ENCODE measurements at regions not wholly inside any gene's neighbourhood (a gene's known extent, or its start where the extent isn't known, plus 50 kb on each side); places are given as distances from the start of the nearest gene placed in this dataset.

GRCh38 chr6:9593554-9593953 lies 821.3 kb downstream of the TFAP2A start:
- Histone ChIP-seq H3K9me3 (peaks cover 0 to 5% (median 0%) of the 10 kb centered on the region in 8 donors), H3K27me3 (replicated peaks in 1 of 7) (no peaks in the 10 kb centered on the region), H3K4me3 (no peak overlapping the region), H3K36me3 (no peaks in the 10 kb centered on the region), H3K4me1 (no peaks in the 10 kb centered on the region), H3K27ac (no peak overlapping the region)
- TF ChIP-seq POLR2A (IDR thresholded peaks at IDR 0.05) (no peak), POLR2AphosphoS5 (IDR thresholded peaks at IDR 0.05) (no peak), CTCF (IDR thresholded peaks at IDR 0.05 in 8 of 11, conservative IDR thresholded peaks at IDR 0.05 in 3 of 11) (no peak)
- DNase-seq, result no peak
- intact Hi-C loops (cut with DNase I; ENCODE audit: low total_unique reads), result no loop called here
- 72 to 87% (median 77%) methylated on average over 3 of the region's 3 CpGs for WGBS, 5 donors

GRCh38 chr6:9583753-9584352 lies 831.0 kb downstream of the TFAP2A start:
- DNase-seq, result no peak
- no peaks in the 10 kb centered on the region for H3K36me3 ChIP-seq
- 78 to 94% (median 84%) methylated on average over 2 of the region's 2 CpGs for WGBS, 5 donors
- no peak overlapping the region for H3K27ac ChIP-seq
- H3K27me3 ChIP-seq (replicated peaks in 1 of 7), result no peaks in the 10 kb centered on the region
- intact Hi-C loops (cut with DNase I; ENCODE audit: low total_unique reads), result no loop called here
- TF ChIP-seq POLR2A (IDR thresholded peaks at IDR 0.05) (no peak), CTCF (IDR thresholded peaks at IDR 0.05 in 8 of 11, conservative IDR thresholded peaks at IDR 0.05 in 3 of 11) (no peak), POLR2AphosphoS5 (IDR thresholded peaks at IDR 0.05) (no peak)
- no peak overlapping the region for H3K4me3 ChIP-seq
- peaks cover 0 to 4% (median 0%) of the 10 kb centered on the region in 8 donors for H3K9me3 ChIP-seq
- H3K4me1 ChIP-seq, result no peaks in the 10 kb centered on the region

GRCh38 chr6:9581155-9581554 lies 833.7 kb downstream of the TFAP2A start:
- no peaks in the 10 kb centered on the region for H3K36me3 ChIP-seq
- no peak for DNase-seq
- TF ChIP-seq CTCF (IDR thresholded peaks at IDR 0.05 in 8 of 11, conservative IDR thresholded peaks at IDR 0.05 in 3 of 11), result no peak
- TF ChIP-seq POLR2AphosphoS5 (IDR thresholded peaks at IDR 0.05), result no peak
- TF ChIP-seq POLR2A (IDR thresholded peaks at IDR 0.05), result no peak

GRCh38 chr6:9576521-9576920 lies 838.4 kb downstream of the TFAP2A start:
- H3K36me3 ChIP-seq, result no peaks in the 10 kb centered on the region
- intact Hi-C loops (cut with DNase I; ENCODE audit: low total_unique reads), result no loop called here
- H3K27ac ChIP-seq, result no peak overlapping the region
- H3K4me1 ChIP-seq, result no peaks in the 10 kb centered on the region
- no peak for DNase-seq
- no peak overlapping the region for H3K4me3 ChIP-seq
- WGBS, 5 donors, result 77 to 93% (median 87%) methylated on average over 4 of the region's 4 CpGs
- H3K9me3 ChIP-seq, result no peaks in the 10 kb centered on the region
- no peaks in the 10 kb centered on the region for H3K27me3 ChIP-seq (replicated peaks in 1 of 7)
- TF ChIP-seq POLR2A (IDR thresholded peaks at IDR 0.05) (no peak), POLR2AphosphoS5 (IDR thresholded peaks at IDR 0.05) (no peak), CTCF (IDR thresholded peaks at IDR 0.05 in 8 of 11, conservative IDR thresholded peaks at IDR 0.05 in 3 of 11) (no peak)

More at GRCh38 chr6:9581155-9581554, 833.7 kb downstream of the TFAP2A start:
- intact Hi-C loops (cut with DNase I; ENCODE audit: low total_unique reads), result no loop called here
- Histone ChIP-seq H3K4me1 (no peaks in the 10 kb centered on the region), H3K27ac (no peak overlapping the region), H3K9me3 (no peaks in the 10 kb centered on the region), H3K27me3 (replicated peaks in 1 of 7) (no peaks in the 10 kb centered on the region), H3K4me3 (no peak overlapping the region)

Measured in spleen (tissue), 11 donors.